ENCODE measurements at regions not wholly inside any gene's neighbourhood (a gene's known extent, or its start where the extent isn't known, plus 50 kb on each side); places are given as distances from the start of the nearest gene placed in this dataset.

DNA sequence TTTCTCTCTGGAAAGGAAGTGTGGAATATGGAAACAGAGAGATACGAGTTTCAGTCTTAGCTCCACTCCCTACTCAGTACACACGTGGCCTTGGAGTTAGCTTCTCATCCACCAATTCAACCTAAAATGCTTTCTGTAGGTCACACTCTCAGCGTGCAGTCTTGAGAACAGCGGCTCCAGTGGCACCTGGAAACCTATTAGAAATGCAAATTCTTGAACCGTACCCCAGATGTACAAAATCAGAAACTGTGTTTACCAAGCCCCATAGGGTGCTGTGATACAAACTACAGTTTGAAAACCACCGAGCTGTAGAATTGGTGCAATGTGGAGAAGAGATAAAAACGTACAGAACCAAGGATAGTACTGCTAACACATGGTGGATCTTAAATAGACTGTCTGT lies 91.1 kb upstream of the SP4 start:
- TF ChIP-seq, protein P1, sequence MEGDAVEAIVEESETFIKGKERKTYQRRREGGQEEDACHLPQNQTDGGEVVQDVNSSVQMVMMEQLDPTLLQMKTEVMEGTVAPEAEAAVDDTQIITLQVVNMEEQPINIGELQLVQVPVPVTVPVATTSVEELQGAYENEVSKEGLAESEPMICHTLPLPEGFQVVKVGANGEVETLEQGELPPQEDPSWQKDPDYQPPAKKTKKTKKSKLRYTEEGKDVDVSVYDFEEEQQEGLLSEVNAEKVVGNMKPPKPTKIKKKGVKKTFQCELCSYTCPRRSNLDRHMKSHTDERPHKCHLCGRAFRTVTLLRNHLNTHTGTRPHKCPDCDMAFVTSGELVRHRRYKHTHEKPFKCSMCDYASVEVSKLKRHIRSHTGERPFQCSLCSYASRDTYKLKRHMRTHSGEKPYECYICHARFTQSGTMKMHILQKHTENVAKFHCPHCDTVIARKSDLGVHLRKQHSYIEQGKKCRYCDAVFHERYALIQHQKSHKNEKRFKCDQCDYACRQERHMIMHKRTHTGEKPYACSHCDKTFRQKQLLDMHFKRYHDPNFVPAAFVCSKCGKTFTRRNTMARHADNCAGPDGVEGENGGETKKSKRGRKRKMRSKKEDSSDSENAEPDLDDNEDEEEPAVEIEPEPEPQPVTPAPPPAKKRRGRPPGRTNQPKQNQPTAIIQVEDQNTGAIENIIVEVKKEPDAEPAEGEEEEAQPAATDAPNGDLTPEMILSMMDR (IDR thresholded peaks at IDR 0.05): no peak
- TF ChIP-seq POLR2A (IDR thresholded peaks at IDR 0.05): no peak

Measured in lower leg skin (tissue), 3 donors.